ENCODE measurements at regions not wholly inside any gene's neighbourhood (a gene's known extent, or its start where the extent isn't known, plus 50 kb on each side); places are given as distances from the start of the nearest gene placed in this dataset.

DNA sequence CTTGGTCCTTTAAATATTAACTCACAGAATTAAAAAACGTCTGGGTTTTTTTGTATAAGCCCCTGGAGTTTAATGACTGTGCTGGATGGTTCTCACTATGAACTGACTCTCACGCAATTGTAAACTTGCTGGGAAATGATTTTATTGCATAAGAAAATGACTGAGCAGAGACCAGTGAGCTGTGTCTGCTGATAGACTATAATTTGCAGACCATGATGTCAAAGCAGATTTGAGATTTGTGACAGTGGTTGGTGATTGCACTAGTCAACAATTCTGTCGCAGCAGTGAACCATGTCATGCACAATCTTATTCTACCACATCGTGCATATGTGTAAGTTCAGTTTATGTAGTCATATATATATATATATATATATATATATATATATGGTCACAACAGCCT, 85.7 kb upstream of the C9orf72 start:
- ChIA-PET POLR2A (no interaction called here), CTCF (no interaction called here)
- intact Hi-C loops (cut with micrococcal nuclease): no loop called here
- Histone ChIP-seq H3K27ac (ENCODE audit: low read depth, low read length) (no peak overlapping the region), H3K9me3 (ENCODE audit: control insufficient read depth in 2 of 3, low read length in 3 of 3) (no peaks in the 10 kb centered on the region), H3K36me3 (ENCODE audit: control insufficient read depth in 2 of 3, insufficient read depth in 3 of 3, low read length in 3 of 3) (no peaks in the 10 kb centered on the region), H3K4me1 (ENCODE audit: control insufficient read depth in 2 of 2, insufficient read depth in 2 of 2, low read length in 2 of 2) (no peaks in the 10 kb centered on the region), H3K4me3 (ENCODE audit: low read length) (no peak overlapping the region), H3K27me3 (ENCODE audit: control insufficient read depth in 2 of 2, insufficient read depth in 2 of 2, low read length in 2 of 2) (no peaks in the 10 kb centered on the region)
- H3K4me3 Mint-ChIP-seq: no peak overlapping the region
- no peaks in the 10 kb centered on the region for H3K36me3 Mint-ChIP-seq
- DNase-seq: no peak
- peaks cover 0 to 1% (median 0%) of the 10 kb centered on the region in 7 donors for H3K4me1 Mint-ChIP-seq
- no peak for ATAC-seq
- peaks cover under 1 to 8% (median 1%) of the 10 kb centered on the region in 5 donors for H3K27me3 Mint-ChIP-seq
- no peak overlapping the region for H3K27ac Mint-ChIP-seq
- peaks cover 0 to 2% (median 0%) of the 10 kb centered on the region in 11 donors for H3K9me3 Mint-ChIP-seq

DNA sequence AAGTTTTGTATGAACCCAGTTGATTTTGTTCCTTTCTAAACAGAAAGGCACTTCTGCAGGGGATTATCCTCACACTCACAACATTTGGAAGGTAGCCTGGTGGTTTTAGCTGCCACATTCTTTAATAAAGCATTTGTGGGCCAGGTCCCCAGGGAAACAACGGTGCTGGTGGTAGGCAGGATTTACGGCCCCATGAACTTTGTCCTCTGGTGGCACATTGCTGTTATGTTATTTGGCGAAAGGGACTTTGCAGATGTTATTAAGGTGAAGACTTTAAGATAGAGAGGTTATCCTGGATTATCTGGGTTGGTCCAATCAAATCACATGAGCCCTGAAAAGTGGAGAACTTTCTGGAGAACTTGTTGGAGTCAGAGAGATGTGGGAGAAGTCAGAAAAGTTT, 86.3 kb upstream of the C9orf72 start:
- Mint-ChIP-seq H3K27me3 (peaks cover 2 to 13% (median 6%) of the 10 kb centered on the region in 5 donors), H3K4me3 (no peak overlapping the region), H3K4me1 (peaks cover 0 to 4% (median 0%) of the 10 kb centered on the region in 7 donors), H3K27ac (no peak overlapping the region), H3K9me3 (peaks cover 0 to 2% (median 0%) of the 10 kb centered on the region in 11 donors), H3K36me3 (no peaks in the 10 kb centered on the region)
- Histone ChIP-seq H3K4me3 (ENCODE audit: low read length) (no peak overlapping the region), H3K9me3 (ENCODE audit: control insufficient read depth in 2 of 3, low read length in 3 of 3) (no peaks in the 10 kb centered on the region), H3K4me1 (ENCODE audit: control insufficient read depth in 2 of 2, insufficient read depth in 2 of 2, low read length in 2 of 2) (no peaks in the 10 kb centered on the region), H3K36me3 (ENCODE audit: control insufficient read depth in 2 of 3, insufficient read depth in 3 of 3, low read length in 3 of 3) (no peaks in the 10 kb centered on the region), H3K27me3 (ENCODE audit: control insufficient read depth in 2 of 2, insufficient read depth in 2 of 2, low read length in 2 of 2) (no peaks in the 10 kb centered on the region), H3K27ac (ENCODE audit: low read depth, low read length) (no peak overlapping the region)
- ChIA-PET CTCF (no interaction called here), POLR2A (no interaction called here)
- intact Hi-C loops (cut with micrococcal nuclease): no loop called here
- ATAC-seq: no peak
- DNase-seq: no peak

DNA sequence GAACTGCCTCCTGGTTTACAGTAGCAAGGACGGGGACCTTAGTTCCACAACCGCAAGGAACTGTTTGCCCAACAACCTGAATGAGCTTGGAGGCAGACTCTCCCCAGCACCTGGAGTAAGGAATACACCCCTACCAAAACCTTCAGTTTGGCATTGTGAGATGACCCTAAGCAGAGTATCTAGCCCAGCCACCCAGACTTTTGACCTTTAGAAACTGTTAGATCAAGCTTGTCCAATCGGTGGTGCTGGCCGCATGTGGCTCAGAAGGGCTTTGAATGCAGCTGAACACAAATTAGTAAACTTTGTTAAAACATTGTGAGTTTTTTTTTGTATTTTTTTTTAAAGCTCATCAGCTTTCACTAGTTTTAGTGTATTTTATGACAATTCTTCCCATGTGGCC, 86.9 kb upstream of the C9orf72 start:
- no peaks in the 10 kb centered on the region for H3K27me3 ChIP-seq (ENCODE audit: control insufficient read depth in 2 of 2, insufficient read depth in 2 of 2, low read length in 2 of 2)
- intact Hi-C loops (cut with micrococcal nuclease): no loop called here
- ChIA-PET CTCF (no interaction called here), POLR2A (no interaction called here)
- no peaks in the 10 kb centered on the region for H3K9me3 ChIP-seq (ENCODE audit: control insufficient read depth in 2 of 3, low read length in 3 of 3)
- DNase-seq (no peak), ATAC-seq (no peak)
- H3K27me3 Mint-ChIP-seq: peaks cover 2 to 14% (median 7%) of the 10 kb centered on the region in 5 donors
- H3K36me3 ChIP-seq (ENCODE audit: control insufficient read depth in 2 of 3, insufficient read depth in 3 of 3, low read length in 3 of 3): no peaks in the 10 kb centered on the region
- no peak overlapping the region for H3K27ac ChIP-seq (ENCODE audit: low read depth, low read length)
- no peak overlapping the region for H3K4me3 Mint-ChIP-seq
- no peak overlapping the region for H3K4me3 ChIP-seq (ENCODE audit: low read length)
- H3K27ac Mint-ChIP-seq: no peak overlapping the region
- H3K4me1 Mint-ChIP-seq: peaks cover 0 to 4% (median 0%) of the 10 kb centered on the region in 7 donors
- no peaks in the 10 kb centered on the region for H3K36me3 Mint-ChIP-seq
- H3K4me1 ChIP-seq (ENCODE audit: control insufficient read depth in 2 of 2, insufficient read depth in 2 of 2, low read length in 2 of 2): no peaks in the 10 kb centered on the region
- H3K9me3 Mint-ChIP-seq: no peaks in the 10 kb centered on the region

DNA sequence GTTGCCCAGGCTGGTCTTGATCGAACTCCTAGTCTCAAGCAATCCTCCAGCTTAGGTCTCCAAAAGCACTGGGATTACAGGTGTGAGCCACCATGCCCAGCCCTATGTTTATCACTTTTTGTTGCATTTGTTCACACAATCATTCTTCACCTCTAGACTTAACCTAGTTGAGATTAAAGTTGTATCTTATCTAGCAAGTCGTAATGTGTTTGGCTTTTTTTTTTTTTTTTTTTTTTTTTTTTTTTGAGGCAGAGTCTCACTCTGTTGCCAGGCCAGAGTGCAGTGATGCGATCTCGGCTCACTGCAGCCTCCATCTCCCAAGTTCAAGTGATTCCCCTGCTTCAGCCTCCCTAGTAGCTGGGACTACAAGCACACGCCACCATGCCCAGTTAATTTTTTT, 90.2 kb upstream of the C9orf72 start:
- Histone ChIP-seq H3K4me1 (ENCODE audit: control insufficient read depth in 2 of 2, insufficient read depth in 2 of 2, low read length in 2 of 2) (no peaks in the 10 kb centered on the region), H3K27me3 (ENCODE audit: control insufficient read depth in 2 of 2, insufficient read depth in 2 of 2, low read length in 2 of 2) (no peaks in the 10 kb centered on the region), H3K27ac (ENCODE audit: low read depth, low read length) (no peak overlapping the region), H3K9me3 (ENCODE audit: control insufficient read depth in 2 of 3, low read length in 3 of 3) (no peaks in the 10 kb centered on the region), H3K36me3 (ENCODE audit: control insufficient read depth in 2 of 3, insufficient read depth in 3 of 3, low read length in 3 of 3) (no peaks in the 10 kb centered on the region), H3K4me3 (ENCODE audit: low read length) (no peak overlapping the region)
- ATAC-seq (no peak), DNase-seq (no peak)
- no peak overlapping the region for H3K27ac Mint-ChIP-seq
- peaks cover 2 to 19% (median 11%) of the 10 kb centered on the region in 5 donors for H3K27me3 Mint-ChIP-seq
- H3K36me3 Mint-ChIP-seq: no peaks in the 10 kb centered on the region
- H3K4me3 Mint-ChIP-seq: no peak overlapping the region
- H3K9me3 Mint-ChIP-seq: no peaks in the 10 kb centered on the region
- peaks cover 0 to 4% (median 0%) of the 10 kb centered on the region in 7 donors for H3K4me1 Mint-ChIP-seq
- POLR2A ChIA-PET: no interaction called here
- CTCF ChIA-PET: interaction anchor here (0.5 kb wide), 1 partner anchor 15 kb away, joined by 3 read pairs; no protein-coding TSS in a partner anchor
- intact Hi-C loops (cut with micrococcal nuclease): no loop called here

DNA sequence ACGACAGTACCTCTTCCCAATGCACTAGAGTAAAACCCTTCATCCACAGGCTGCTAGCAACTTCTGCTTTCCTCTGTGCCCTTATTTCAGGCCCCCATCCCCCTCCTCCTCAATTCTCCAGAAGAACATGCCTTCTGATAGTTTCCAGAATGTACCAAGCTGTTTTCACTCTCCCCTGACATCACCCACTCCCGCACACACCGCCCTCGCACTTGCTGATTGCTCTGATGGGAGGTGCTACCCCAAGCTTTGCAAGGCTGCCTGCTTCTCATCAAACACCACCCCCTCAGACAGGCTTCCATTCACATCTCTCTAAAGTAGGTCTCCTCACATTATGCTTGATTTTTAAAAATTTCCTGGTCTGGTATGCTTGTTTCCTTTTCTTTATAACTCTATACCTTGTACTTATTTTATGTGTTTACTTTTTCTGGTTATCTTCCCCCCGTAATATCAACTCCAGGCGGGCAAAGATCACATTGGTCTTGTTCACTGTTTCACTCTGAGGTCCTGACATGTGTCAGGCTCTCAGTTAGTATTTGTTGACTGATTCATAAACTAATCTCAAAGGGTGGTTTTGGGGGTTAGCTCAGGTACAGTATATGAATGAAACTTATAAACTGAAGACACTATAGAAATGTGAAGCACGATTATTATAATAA, 91.0 kb upstream of the C9orf72 start:
- no peak for DNase-seq
- no peaks in the 10 kb centered on the region for H3K27me3 ChIP-seq (ENCODE audit: control insufficient read depth in 2 of 2, insufficient read depth in 2 of 2, low read length in 2 of 2)
- H3K4me1 ChIP-seq (ENCODE audit: control insufficient read depth in 2 of 2, insufficient read depth in 2 of 2, low read length in 2 of 2): no peaks in the 10 kb centered on the region
- CTCF ChIA-PET: no interaction called here
- Mint-ChIP-seq H3K27me3 (peaks cover 2 to 19% (median 11%) of the 10 kb centered on the region in 5 donors), H3K36me3 (no peaks in the 10 kb centered on the region), H3K9me3 (no peaks in the 10 kb centered on the region), H3K4me1 (peaks cover 0 to 4% (median 0%) of the 10 kb centered on the region in 7 donors), H3K4me3 (no peak overlapping the region), H3K27ac (no peak overlapping the region)
- no peak overlapping the region for H3K4me3 ChIP-seq (ENCODE audit: low read length)
- intact Hi-C loops (cut with micrococcal nuclease): no loop called here
- no peak overlapping the region for H3K27ac ChIP-seq (ENCODE audit: low read depth, low read length)
- POLR2A ChIA-PET: no interaction called here
- ATAC-seq: no peak
- no peaks in the 10 kb centered on the region for H3K9me3 ChIP-seq (ENCODE audit: control insufficient read depth in 2 of 3, low read length in 3 of 3)
- no peaks in the 10 kb centered on the region for H3K36me3 ChIP-seq (ENCODE audit: control insufficient read depth in 2 of 3, insufficient read depth in 3 of 3, low read length in 3 of 3)

DNA sequence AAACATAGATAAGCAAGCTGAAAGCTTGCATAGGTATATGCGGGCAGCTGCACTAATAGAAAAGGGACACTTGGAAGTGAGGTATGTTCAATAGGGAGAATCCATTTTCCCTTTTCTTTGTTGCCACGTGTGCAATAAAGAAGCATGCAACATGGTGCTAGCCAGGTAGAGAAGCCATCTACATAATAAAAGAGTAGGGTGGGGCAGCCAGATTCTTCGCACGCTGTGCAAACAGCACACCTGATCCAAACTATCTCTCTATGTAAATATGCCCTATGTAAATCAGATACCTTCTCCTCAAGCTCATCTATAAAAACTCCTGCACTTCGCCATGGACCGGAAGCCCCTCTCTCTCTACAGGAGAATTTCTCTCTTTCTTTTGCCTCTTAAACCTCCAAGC, 91.9 kb upstream of the C9orf72 start:
- H3K4me3 Mint-ChIP-seq: no peak overlapping the region
- CTCF ChIA-PET: no interaction called here
- POLR2A ChIA-PET: no interaction called here
- H3K27ac ChIP-seq (ENCODE audit: low read depth, low read length): no peak overlapping the region
- no peaks in the 10 kb centered on the region for H3K36me3 ChIP-seq (ENCODE audit: control insufficient read depth in 2 of 3, insufficient read depth in 3 of 3, low read length in 3 of 3)
- no peaks in the 10 kb centered on the region for H3K27me3 ChIP-seq (ENCODE audit: control insufficient read depth in 2 of 2, insufficient read depth in 2 of 2, low read length in 2 of 2)
- H3K4me1 ChIP-seq (ENCODE audit: control insufficient read depth in 2 of 2, insufficient read depth in 2 of 2, low read length in 2 of 2): no peaks in the 10 kb centered on the region
- no peak overlapping the region for H3K27ac Mint-ChIP-seq
- ATAC-seq: no peak
- H3K27me3 Mint-ChIP-seq: peaks cover 2 to 19% (median 11%) of the 10 kb centered on the region in 5 donors
- H3K9me3 Mint-ChIP-seq: no peaks in the 10 kb centered on the region
- intact Hi-C loops (cut with micrococcal nuclease): no loop called here
- H3K4me1 Mint-ChIP-seq: peaks cover 0 to 4% (median 0%) of the 10 kb centered on the region in 7 donors
- no peaks in the 10 kb centered on the region for H3K9me3 ChIP-seq (ENCODE audit: control insufficient read depth in 2 of 3, low read length in 3 of 3)
- DNase-seq: no peak
- H3K36me3 Mint-ChIP-seq: no peaks in the 10 kb centered on the region
- no peak overlapping the region for H3K4me3 ChIP-seq (ENCODE audit: low read length)

DNA sequence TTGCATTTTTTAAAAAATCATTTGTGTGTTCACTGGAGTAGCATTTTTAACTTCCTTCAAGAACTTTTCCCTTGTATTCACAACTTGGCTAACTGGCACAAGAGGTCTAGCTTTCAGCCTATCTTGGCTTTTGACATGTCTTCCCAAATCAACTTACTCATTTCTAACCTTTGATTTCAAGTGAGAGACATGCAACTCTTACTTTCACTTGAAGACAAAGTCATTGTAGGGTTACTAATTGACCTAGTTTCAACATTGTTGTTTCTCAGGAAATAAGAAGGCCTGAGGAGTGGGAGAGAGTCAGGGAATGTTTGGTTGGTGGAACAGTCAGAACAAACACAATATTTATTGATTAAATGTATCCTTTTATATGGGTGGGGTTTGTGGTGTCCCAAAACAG, 95.0 kb upstream of the C9orf72 start:
- no peak for DNase-seq
- Histone ChIP-seq H3K4me1 (ENCODE audit: control insufficient read depth in 2 of 2, insufficient read depth in 2 of 2, low read length in 2 of 2) (no peaks in the 10 kb centered on the region), H3K36me3 (ENCODE audit: control insufficient read depth in 2 of 3, insufficient read depth in 3 of 3, low read length in 3 of 3) (no peaks in the 10 kb centered on the region), H3K9me3 (ENCODE audit: control insufficient read depth in 2 of 3, low read length in 3 of 3) (no peaks in the 10 kb centered on the region), H3K27me3 (ENCODE audit: control insufficient read depth in 2 of 2, insufficient read depth in 2 of 2, low read length in 2 of 2) (no peaks in the 10 kb centered on the region), H3K4me3 (ENCODE audit: low read length) (no peak overlapping the region), H3K27ac (ENCODE audit: low read depth, low read length) (no peak overlapping the region)
- Mint-ChIP-seq H3K36me3 (no peaks in the 10 kb centered on the region), H3K4me1 (peaks cover 0 to 4% (median 0%) of the 10 kb centered on the region in 7 donors), H3K27ac (no peak overlapping the region), H3K27me3 (peaks cover 0 to 26% (median 10%) of the 10 kb centered on the region in 5 donors), H3K4me3 (no peak overlapping the region), H3K9me3 (no peaks in the 10 kb centered on the region)
- intact Hi-C loops (cut with micrococcal nuclease): no loop called here
- no peak for ATAC-seq
- POLR2A ChIA-PET: no interaction called here
- CTCF ChIA-PET: interaction anchor here (0.6 kb wide), 1 partner anchor 245 kb away, joined by 4 read pairs; no protein-coding TSS in a partner anchor
